ENCODE measurements at regions not wholly inside any gene's neighbourhood (a gene's known extent, or its start where the extent isn't known, plus 50 kb on each side); places are given as distances from the start of the nearest gene placed in this dataset.

DNA sequence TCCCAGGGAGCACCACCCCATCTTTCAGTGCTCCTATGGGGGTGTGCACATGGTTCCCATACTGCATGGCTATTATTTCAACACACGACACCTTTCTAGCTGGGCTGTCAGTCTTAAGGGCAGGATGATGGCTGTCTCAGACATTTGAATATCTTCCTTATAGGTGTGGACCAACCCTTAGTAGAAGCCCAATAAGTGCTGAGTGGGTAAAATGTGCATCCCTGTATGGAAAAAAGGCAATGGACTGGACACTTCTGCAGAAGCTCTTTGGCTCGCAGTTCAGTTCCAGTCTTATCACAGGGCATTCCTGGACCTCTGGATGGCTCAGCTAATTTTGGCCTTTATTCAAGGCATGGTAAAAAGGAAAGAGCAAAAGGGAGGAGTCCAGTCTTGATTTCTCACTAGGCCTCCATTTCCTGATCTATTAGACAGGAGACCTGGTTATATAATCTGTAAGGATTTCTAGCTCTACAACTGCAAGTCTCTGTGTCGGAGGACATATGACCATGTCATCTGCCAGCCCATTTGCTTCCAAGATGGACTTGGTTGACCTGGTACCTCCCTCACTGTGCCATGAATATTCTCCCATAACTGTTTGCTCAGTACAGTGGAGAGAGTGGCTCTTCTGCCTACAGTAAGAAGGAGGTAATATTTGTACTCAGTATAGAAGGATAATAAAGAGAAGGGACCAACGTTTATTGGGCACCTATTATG lies 53.8 kb upstream of the RASGRP1 start:
- TF ChIP-seq, protein P1, sequence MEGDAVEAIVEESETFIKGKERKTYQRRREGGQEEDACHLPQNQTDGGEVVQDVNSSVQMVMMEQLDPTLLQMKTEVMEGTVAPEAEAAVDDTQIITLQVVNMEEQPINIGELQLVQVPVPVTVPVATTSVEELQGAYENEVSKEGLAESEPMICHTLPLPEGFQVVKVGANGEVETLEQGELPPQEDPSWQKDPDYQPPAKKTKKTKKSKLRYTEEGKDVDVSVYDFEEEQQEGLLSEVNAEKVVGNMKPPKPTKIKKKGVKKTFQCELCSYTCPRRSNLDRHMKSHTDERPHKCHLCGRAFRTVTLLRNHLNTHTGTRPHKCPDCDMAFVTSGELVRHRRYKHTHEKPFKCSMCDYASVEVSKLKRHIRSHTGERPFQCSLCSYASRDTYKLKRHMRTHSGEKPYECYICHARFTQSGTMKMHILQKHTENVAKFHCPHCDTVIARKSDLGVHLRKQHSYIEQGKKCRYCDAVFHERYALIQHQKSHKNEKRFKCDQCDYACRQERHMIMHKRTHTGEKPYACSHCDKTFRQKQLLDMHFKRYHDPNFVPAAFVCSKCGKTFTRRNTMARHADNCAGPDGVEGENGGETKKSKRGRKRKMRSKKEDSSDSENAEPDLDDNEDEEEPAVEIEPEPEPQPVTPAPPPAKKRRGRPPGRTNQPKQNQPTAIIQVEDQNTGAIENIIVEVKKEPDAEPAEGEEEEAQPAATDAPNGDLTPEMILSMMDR (IDR thresholded peaks at IDR 0.05): no peak
- TF ChIP-seq POLR2A (IDR thresholded peaks at IDR 0.05) (no peak), EP300 (IDR thresholded peaks at IDR 0.05; ENCODE audit: low read depth) (no peak)

Measured in transverse colon (tissue), 3 donors.